ENCODE measurements at regions not wholly inside any gene's neighbourhood (a gene's known extent, or its start where the extent isn't known, plus 50 kb on each side); places are given as distances from the start of the nearest gene placed in this dataset.

- DNase-seq (ENCODE audit: low spot score): no peak
Observed at GRCh38 chr15:35771746-35772442, 225.9 kb upstream of the DPH6 start.

- DNase-seq (ENCODE audit: low spot score): no peak
Observed at GRCh38 chr15:35774653-35775052, 228.7 kb upstream of the DPH6 start.

GRCh38 chr15:35775471-35775870 is 229.5 kb upstream of the DPH6 start:
- no peak for DNase-seq (ENCODE audit: low spot score)

GRCh38 chr15:35777061-35777460 is 231.1 kb upstream of the DPH6 start:
- no peak for DNase-seq (ENCODE audit: low spot score)

GRCh38 chr15:35783203-35783602 is 237.2 kb upstream of the DPH6 start:
- no peak for DNase-seq (ENCODE audit: low spot score)

- DNase-seq (ENCODE audit: low spot score): no peak
Observed at GRCh38 chr15:35784745-35785144, 238.8 kb upstream of the DPH6 start.

GRCh38 chr15:35810007-35810406 is 264.0 kb upstream of the DPH6 start:
- DNase-seq (ENCODE audit: low spot score): no peak

- no peak for DNase-seq (ENCODE audit: low spot score)
Observed at GRCh38 chr15:35813573-35813972, 267.6 kb upstream of the DPH6 start.

- no peak for DNase-seq (ENCODE audit: low spot score)
Observed at GRCh38 chr15:35818846-35819245, 272.9 kb upstream of the DPH6 start.

- DNase-seq (ENCODE audit: low spot score): no peak
Observed at GRCh38 chr15:35822153-35822552, 276.2 kb upstream of the DPH6 start.

- DNase-seq (ENCODE audit: low spot score): no peak
Observed at GRCh38 chr15:35827141-35827540, 281.2 kb upstream of the DPH6 start.

GRCh38 chr15:35827911-35828310 is 281.9 kb upstream of the DPH6 start:
- no peak for DNase-seq (ENCODE audit: low spot score)

- no peak for DNase-seq (ENCODE audit: low spot score)
Observed at GRCh38 chr15:35833581-35833980, 287.6 kb upstream of the DPH6 start.

- DNase-seq (ENCODE audit: low spot score): no peak
Observed at GRCh38 chr15:35834216-35834830, 288.4 kb upstream of the DPH6 start.

GRCh38 chr15:35834866-35835265 is 288.9 kb upstream of the DPH6 start:
- no peak for DNase-seq (ENCODE audit: low spot score)

- DNase-seq (ENCODE audit: low spot score): no peak
Observed at GRCh38 chr15:35838424-35839111, 292.6 kb upstream of the DPH6 start.

GRCh38 chr15:35842631-35843030 is 296.7 kb upstream of the DPH6 start:
- DNase-seq (ENCODE audit: low spot score): no peak

- DNase-seq (ENCODE audit: low spot score): no peak
Observed at GRCh38 chr15:35843498-35843897, 297.5 kb upstream of the DPH6 start.

- DNase-seq (ENCODE audit: low spot score): no peak
Observed at GRCh38 chr15:35850284-35850683, 304.3 kb upstream of the DPH6 start.

GRCh38 chr15:35851491-35851890 is 305.5 kb upstream of the DPH6 start:
- no peak for DNase-seq (ENCODE audit: low spot score)

GRCh38 chr15:35852818-35853624 is 307.1 kb upstream of the DPH6 start:
- DNase-seq (ENCODE audit: low spot score): no peak

- DNase-seq (ENCODE audit: low spot score): no peak
Observed at GRCh38 chr15:35854316-35854715, 308.4 kb upstream of the DPH6 start.

All from left forelimb (tissue), 1 donor.